ENCODE measurements at regions not wholly inside any gene's neighbourhood (a gene's known extent, or its start where the extent isn't known, plus 50 kb on each side); places are given as distances from the start of the nearest gene placed in this dataset.

DNA sequence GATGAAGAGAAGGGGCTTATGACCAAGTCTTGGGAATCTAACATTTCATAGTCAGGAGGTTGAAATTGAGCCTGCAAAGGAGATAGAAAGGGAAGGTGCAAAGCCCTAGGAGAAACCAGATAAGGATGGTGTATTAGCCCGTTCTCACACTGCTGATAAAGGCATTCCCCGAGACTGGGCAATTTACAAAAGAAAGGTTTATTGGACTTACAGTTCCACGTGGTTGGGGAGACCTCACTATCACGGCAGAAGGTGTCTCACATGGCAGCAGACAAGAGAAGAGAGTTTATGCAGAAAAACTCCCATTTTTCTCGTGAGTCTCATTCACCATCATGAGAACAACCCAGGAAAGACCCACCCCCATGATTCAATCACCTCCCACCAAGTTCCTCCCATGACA is 129.5 kb upstream of the LNX1 start:
- no peak for TF ChIP-seq CTCF (IDR thresholded peaks at IDR 0.05; ENCODE audit: low read depth, low read length, missing control alignments)
- DNase-seq (ENCODE audit: low read depth), result no peak
- H3K4me3 ChIP-seq (ENCODE audit: low read depth, low read length), result no peak overlapping the region

DNA sequence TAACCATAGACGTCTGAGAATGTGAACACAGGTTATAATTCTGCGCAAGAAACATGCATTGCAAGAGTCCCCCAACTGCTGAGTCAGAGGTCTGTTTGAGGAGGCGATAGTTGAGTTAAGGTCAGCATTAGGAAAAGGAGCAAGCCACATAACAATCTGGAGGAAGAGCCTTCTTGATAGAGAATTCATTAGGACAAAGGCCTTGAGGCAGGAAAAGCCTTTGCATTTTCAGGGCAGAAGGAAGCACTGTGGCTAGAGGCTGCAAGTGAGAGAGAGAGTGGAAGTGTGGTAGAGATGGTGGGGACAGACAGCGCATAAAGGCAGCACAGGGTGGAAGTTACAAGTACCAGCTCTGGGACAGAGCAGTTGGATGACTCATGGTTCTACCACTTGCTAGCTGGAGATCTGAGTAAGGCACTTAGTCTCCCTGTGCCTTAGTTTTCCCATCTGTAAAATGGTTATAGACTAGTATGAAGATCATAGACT is 125.8 kb upstream of the LNX1 start:
- TF ChIP-seq CTCF (IDR thresholded peaks at IDR 0.05; ENCODE audit: low read depth, low read length, missing control alignments), result no peak
- H3K4me3 ChIP-seq (ENCODE audit: low read depth, low read length), result no peak overlapping the region
- DNase-seq (ENCODE audit: low read depth), result no peak

- DNase-seq (ENCODE audit: low read depth), result no peak
- no peak overlapping the region for H3K4me3 ChIP-seq (ENCODE audit: low read depth, low read length)
- no peak for TF ChIP-seq CTCF (IDR thresholded peaks at IDR 0.05; ENCODE audit: low read depth, low read length, missing control alignments)
Measured at GRCh38 chr4:53716471-53717063, 125.3 kb upstream of the LNX1 start.

- no peak overlapping the region for H3K4me3 ChIP-seq (ENCODE audit: low read depth, low read length)
- TF ChIP-seq CTCF (IDR thresholded peaks at IDR 0.05; ENCODE audit: low read depth, low read length, missing control alignments), result no peak
- no peak for DNase-seq (ENCODE audit: low read depth)
Measured at GRCh38 chr4:53716011-53716410, 124.7 kb upstream of the LNX1 start.

- TF ChIP-seq CTCF (IDR thresholded peaks at IDR 0.05; ENCODE audit: low read depth, low read length, missing control alignments), result no peak
- no peak for DNase-seq (ENCODE audit: low read depth)
- no peak overlapping the region for H3K4me3 ChIP-seq (ENCODE audit: low read depth, low read length)
Measured at GRCh38 chr4:53714236-53715140, 123.2 kb upstream of the LNX1 start.

- DNase-seq (ENCODE audit: low read depth), result no peak
- H3K4me3 ChIP-seq (ENCODE audit: low read depth, low read length), result no peak overlapping the region
- TF ChIP-seq CTCF (IDR thresholded peaks at IDR 0.05; ENCODE audit: low read depth, low read length, missing control alignments), result no peak
Measured at GRCh38 chr4:53713767-53714166, 122.5 kb upstream of the LNX1 start.
